ENCODE measurements at regions not wholly inside any gene's neighbourhood (a gene's known extent, or its start where the extent isn't known, plus 50 kb on each side); places are given as distances from the start of the nearest gene placed in this dataset.

GRCh38 chr14:34043627-34044372 lies 92.9 kb upstream of the EGLN3 start (continued):
- TF ChIP-seq, protein P1, sequence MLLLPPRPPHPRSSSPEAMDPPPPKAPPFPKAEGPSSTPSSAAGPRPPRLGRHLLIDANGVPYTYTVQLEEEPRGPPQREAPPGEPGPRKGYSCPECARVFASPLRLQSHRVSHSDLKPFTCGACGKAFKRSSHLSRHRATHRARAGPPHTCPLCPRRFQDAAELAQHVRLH (CRISPR knock-in tag; IDR thresholded peaks at IDR 0.05; ENCODE audit: borderline replicate concordance, low read depth) = peak; percentile 100
- peak; percentile 84 for TF ChIP-seq ATF1 (CRISPR knock-in tag; IDR thresholded peaks at IDR 0.05)
- no peak for TF ChIP-seq TOE1 (CRISPR knock-in tag; IDR thresholded peaks at IDR 0.05)
- TF ChIP-seq THRA (CRISPR knock-in tag; IDR thresholded peaks at IDR 0.05; ENCODE audit: borderline replicate concordance) = peak; percentile 94; the same call in 1 of the 2 replicates
- TF ChIP-seq, protein P2, sequence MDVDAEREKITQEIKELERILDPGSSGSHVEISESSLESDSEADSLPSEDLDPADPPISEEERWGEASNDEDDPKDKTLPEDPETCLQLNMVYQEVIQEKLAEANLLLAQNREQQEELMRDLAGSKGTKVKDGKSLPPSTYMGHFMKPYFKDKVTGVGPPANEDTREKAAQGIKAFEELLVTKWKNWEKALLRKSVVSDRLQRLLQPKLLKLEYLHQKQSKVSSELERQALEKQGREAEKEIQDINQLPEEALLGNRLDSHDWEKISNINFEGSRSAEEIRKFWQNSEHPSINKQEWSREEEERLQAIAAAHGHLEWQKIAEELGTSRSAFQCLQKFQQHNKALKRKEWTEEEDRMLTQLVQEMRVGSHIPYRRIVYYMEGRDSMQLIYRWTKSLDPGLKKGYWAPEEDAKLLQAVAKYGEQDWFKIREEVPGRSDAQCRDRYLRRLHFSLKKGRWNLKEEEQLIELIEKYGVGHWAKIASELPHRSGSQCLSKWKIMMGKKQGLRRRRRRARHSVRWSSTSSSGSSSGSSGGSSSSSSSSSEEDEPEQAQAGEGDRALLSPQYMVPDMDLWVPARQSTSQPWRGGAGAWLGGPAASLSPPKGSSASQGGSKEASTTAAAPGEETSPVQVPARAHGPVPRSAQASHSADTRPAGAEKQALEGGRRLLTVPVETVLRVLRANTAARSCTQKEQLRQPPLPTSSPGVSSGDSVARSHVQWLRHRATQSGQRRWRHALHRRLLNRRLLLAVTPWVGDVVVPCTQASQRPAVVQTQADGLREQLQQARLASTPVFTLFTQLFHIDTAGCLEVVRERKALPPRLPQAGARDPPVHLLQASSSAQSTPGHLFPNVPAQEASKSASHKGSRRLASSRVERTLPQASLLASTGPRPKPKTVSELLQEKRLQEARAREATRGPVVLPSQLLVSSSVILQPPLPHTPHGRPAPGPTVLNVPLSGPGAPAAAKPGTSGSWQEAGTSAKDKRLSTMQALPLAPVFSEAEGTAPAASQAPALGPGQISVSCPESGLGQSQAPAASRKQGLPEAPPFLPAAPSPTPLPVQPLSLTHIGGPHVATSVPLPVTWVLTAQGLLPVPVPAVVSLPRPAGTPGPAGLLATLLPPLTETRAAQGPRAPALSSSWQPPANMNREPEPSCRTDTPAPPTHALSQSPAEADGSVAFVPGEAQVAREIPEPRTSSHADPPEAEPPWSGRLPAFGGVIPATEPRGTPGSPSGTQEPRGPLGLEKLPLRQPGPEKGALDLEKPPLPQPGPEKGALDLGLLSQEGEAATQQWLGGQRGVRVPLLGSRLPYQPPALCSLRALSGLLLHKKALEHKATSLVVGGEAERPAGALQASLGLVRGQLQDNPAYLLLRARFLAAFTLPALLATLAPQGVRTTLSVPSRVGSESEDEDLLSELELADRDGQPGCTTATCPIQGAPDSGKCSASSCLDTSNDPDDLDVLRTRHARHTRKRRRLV (CRISPR knock-in tag; IDR thresholded peaks at IDR 0.05) = peak; percentile 92; the same call in 1 of the 2 replicates
- TF ChIP-seq, protein P3, sequence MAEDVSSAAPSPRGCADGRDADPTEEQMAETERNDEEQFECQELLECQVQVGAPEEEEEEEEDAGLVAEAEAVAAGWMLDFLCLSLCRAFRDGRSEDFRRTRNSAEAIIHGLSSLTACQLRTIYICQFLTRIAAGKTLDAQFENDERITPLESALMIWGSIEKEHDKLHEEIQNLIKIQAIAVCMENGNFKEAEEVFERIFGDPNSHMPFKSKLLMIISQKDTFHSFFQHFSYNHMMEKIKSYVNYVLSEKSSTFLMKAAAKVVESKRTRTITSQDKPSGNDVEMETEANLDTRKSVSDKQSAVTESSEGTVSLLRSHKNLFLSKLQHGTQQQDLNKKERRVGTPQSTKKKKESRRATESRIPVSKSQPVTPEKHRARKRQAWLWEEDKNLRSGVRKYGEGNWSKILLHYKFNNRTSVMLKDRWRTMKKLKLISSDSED (CRISPR knock-in tag; IDR thresholded peaks at IDR 0.05) = peak; percentile 94
- peak; percentile 84 for TF ChIP-seq ZNF652 (CRISPR knock-in tag; IDR thresholded peaks at IDR 0.05; ENCODE audit: borderline replicate concordance, low read depth)
- TF ChIP-seq PRMT3 (CRISPR knock-in tag; IDR thresholded peaks at IDR 0.05; ENCODE audit: borderline replicate concordance, low read depth) = no peak
- TF ChIP-seq ATM (IDR thresholded peaks at IDR 0.05; ENCODE audit: borderline replicate concordance) = no peak
- peak; percentile 91; the same call in 1 of the 2 replicates for TF ChIP-seq ZNF468 (CRISPR knock-in tag; IDR thresholded peaks at IDR 0.05)
- peak; percentile 98 for TF ChIP-seq ZNF44 (CRISPR knock-in tag; IDR thresholded peaks at IDR 0.05)
- peak; percentile 97; the same call in 1 of the 2 replicates for TF ChIP-seq YEATS2 (CRISPR knock-in tag; IDR thresholded peaks at IDR 0.05; ENCODE audit: borderline replicate concordance)
- TF ChIP-seq NR3C1 (CRISPR knock-in tag; IDR thresholded peaks at IDR 0.05) = no peak
- TF ChIP-seq ZNF670 (CRISPR knock-in tag; IDR thresholded peaks at IDR 0.05; ENCODE audit: borderline replicate concordance) = peak; percentile 99
- peak; percentile 97 for TF ChIP-seq ZBTB3 (CRISPR knock-in tag; IDR thresholded peaks at IDR 0.05; ENCODE audit: borderline replicate concordance, low read depth)
- TF ChIP-seq IKZF1 (IDR thresholded peaks at IDR 0.05) = no peak
- TF ChIP-seq, protein P4, sequence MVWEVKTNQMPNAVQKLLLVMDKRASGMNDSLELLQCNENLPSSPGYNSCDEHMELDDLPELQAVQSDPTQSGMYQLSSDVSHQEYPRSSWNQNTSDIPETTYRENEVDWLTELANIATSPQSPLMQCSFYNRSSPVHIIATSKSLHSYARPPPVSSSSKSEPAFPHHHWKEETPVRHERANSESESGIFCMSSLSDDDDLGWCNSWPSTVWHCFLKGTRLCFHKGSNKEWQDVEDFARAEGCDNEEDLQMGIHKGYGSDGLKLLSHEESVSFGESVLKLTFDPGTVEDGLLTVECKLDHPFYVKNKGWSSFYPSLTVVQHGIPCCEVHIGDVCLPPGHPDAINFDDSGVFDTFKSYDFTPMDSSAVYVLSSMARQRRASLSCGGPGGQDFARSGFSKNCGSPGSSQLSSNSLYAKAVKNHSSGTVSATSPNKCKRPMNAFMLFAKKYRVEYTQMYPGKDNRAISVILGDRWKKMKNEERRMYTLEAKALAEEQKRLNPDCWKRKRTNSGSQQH (CRISPR knock-in tag; IDR thresholded peaks at IDR 0.05; ENCODE audit: low read depth) = peak; percentile 99
- TF ChIP-seq KDM2A (CRISPR knock-in tag; IDR thresholded peaks at IDR 0.05; ENCODE audit: borderline replicate concordance, low read depth) = peak; percentile 96
- TF ChIP-seq ZNF678 (CRISPR knock-in tag; IDR thresholded peaks at IDR 0.05) = no peak
- peak; percentile 97; the same call in 1 of the 2 replicates for TF ChIP-seq SMYD3 (CRISPR knock-in tag; IDR thresholded peaks at IDR 0.05)

Measured in HepG2 (cell line).